HG03196 (cell line): ENCODE measurements at regions not wholly inside any gene's neighbourhood (a gene's known extent, or its start where the extent isn't known, plus 50 kb on each side); places are given as distances from the start of the nearest gene placed in this dataset.

Source experiments
- ATAC-seq: cut with Tn5 transposase; IDR thresholded peaks from one replicate; pipeline ENCODE4 v1.9.1; 2021; ENCODE audit not compliant: unreplicated experiment

GRCh38 chr22:47278655-47279054 is 516.2 kb downstream of the TBC1D22A start:
- no peak for ATAC-seq

- ATAC-seq = no peak
These were observed 515.1 kb downstream of the TBC1D22A start for GRCh38 chr22:47277531-47277930.

- no peak for ATAC-seq
These were observed 514.5 kb downstream of the TBC1D22A start for GRCh38 chr22:47276991-47277390.

GRCh38 chr22:47276450-47276820 is 514.0 kb downstream of the TBC1D22A start:
- ATAC-seq = no peak

- no peak for ATAC-seq
These were observed 513.4 kb downstream of the TBC1D22A start for GRCh38 chr22:47275605-47276449.

- no peak for ATAC-seq
These were observed 511.7 kb downstream of the TBC1D22A start for GRCh38 chr22:47274196-47274595.

GRCh38 chr22:47270463-47271135 is 508.1 kb downstream of the TBC1D22A start:
- ATAC-seq = no peak

GRCh38 chr22:47269516-47270088 is 507.2 kb downstream of the TBC1D22A start:
- ATAC-seq = no peak

- ATAC-seq = no peak
These were observed 505.2 kb downstream of the TBC1D22A start for GRCh38 chr22:47267513-47268282.

GRCh38 chr22:47266329-47266728 is 503.9 kb downstream of the TBC1D22A start:
- ATAC-seq = no peak

- no peak for ATAC-seq
These were observed 498.1 kb downstream of the TBC1D22A start for GRCh38 chr22:47260551-47260950.

GRCh38 chr22:47259990-47260389 is 497.5 kb downstream of the TBC1D22A start:
- no peak for ATAC-seq

GRCh38 chr22:47259049-47259448 is 496.6 kb downstream of the TBC1D22A start:
- ATAC-seq = no peak

- no peak for ATAC-seq
These were observed 495.5 kb downstream of the TBC1D22A start for GRCh38 chr22:47257976-47258375.

GRCh38 chr22:47257566-47257965 is 495.1 kb downstream of the TBC1D22A start:
- ATAC-seq = no peak

GRCh38 chr22:47251911-47252310 is 489.5 kb downstream of the TBC1D22A start:
- ATAC-seq = no peak

- ATAC-seq = no peak
These were observed 488.7 kb downstream of the TBC1D22A start for GRCh38 chr22:47250995-47251765.

GRCh38 chr22:47249370-47249928 is 487.0 kb downstream of the TBC1D22A start:
- ATAC-seq = no peak

GRCh38 chr22:47248925-47249324 is 486.5 kb downstream of the TBC1D22A start:
- ATAC-seq = no peak

GRCh38 chr22:47247579-47248240 is 485.3 kb downstream of the TBC1D22A start:
- ATAC-seq = no peak
